ENCODE measurements at regions not wholly inside any gene's neighbourhood (a gene's known extent, or its start where the extent isn't known, plus 50 kb on each side); places are given as distances from the start of the nearest gene placed in this dataset.

DNA sequence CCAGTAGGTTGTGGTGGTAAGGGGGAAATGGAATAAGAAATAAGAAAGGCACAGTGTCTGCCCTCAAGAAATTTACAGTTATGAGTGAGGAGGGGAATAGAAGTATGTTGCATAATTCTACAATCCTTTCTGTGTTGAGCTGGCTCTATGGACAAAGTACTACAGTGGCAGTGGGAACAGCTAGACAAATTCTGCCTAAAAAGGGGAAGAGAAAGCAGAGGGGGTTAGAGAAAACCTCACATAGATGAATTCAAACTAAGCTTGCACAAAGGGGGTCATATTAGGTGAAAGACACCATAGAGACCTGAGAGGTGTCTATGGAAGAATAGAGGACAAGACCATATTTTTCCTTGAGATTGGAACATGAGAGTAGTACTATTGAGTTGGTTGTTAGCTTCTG, 146.9 kb upstream of the VGLL2 start:
- H3K9me3 ChIP-seq = no peaks in the 10 kb centered on the region
- no peaks in the 10 kb centered on the region for H3K4me1 ChIP-seq
- no peaks in the 10 kb centered on the region for H3K27me3 ChIP-seq
- no peaks in the 10 kb centered on the region for H3K36me3 ChIP-seq
- TF ChIP-seq, protein P1, sequence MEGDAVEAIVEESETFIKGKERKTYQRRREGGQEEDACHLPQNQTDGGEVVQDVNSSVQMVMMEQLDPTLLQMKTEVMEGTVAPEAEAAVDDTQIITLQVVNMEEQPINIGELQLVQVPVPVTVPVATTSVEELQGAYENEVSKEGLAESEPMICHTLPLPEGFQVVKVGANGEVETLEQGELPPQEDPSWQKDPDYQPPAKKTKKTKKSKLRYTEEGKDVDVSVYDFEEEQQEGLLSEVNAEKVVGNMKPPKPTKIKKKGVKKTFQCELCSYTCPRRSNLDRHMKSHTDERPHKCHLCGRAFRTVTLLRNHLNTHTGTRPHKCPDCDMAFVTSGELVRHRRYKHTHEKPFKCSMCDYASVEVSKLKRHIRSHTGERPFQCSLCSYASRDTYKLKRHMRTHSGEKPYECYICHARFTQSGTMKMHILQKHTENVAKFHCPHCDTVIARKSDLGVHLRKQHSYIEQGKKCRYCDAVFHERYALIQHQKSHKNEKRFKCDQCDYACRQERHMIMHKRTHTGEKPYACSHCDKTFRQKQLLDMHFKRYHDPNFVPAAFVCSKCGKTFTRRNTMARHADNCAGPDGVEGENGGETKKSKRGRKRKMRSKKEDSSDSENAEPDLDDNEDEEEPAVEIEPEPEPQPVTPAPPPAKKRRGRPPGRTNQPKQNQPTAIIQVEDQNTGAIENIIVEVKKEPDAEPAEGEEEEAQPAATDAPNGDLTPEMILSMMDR (IDR thresholded peaks at IDR 0.05) = no peak
- TF ChIP-seq POLR2A (IDR thresholded peaks at IDR 0.05) = no peak
- H3K4me3 ChIP-seq = no peak overlapping the region
- H3K27ac ChIP-seq = no peak overlapping the region
- DNase-seq = no peak

DNA sequence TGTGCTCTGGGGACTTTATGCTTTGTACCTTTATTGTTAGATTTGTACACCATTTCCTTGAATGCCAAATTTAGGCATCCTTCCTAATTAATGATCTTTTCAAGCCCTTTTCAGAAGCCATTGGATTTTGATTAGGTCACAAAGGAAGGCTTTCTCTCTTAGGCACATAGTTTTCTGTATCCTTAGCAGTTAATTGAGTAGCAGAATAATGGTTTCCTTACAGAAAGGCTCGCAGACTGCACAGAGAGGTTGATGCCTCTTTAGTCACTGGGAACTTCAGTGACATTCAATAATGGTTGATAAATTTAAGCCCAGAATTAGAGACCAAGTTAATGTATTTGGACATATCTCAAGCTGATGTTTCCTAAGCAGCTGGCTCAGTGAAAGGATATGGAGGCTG, 139.1 kb upstream of the VGLL2 start:
- no peaks in the 10 kb centered on the region for H3K27me3 ChIP-seq
- H3K36me3 ChIP-seq = no peaks in the 10 kb centered on the region
- no peaks in the 10 kb centered on the region for H3K9me3 ChIP-seq
- DNase-seq = no peak
- H3K4me1 ChIP-seq = no peaks in the 10 kb centered on the region
- no peak overlapping the region for H3K27ac ChIP-seq
- TF ChIP-seq POLR2A (IDR thresholded peaks at IDR 0.05) = no peak
- TF ChIP-seq, protein P1 (IDR thresholded peaks at IDR 0.05) = no peak
- no peak overlapping the region for H3K4me3 ChIP-seq

DNA sequence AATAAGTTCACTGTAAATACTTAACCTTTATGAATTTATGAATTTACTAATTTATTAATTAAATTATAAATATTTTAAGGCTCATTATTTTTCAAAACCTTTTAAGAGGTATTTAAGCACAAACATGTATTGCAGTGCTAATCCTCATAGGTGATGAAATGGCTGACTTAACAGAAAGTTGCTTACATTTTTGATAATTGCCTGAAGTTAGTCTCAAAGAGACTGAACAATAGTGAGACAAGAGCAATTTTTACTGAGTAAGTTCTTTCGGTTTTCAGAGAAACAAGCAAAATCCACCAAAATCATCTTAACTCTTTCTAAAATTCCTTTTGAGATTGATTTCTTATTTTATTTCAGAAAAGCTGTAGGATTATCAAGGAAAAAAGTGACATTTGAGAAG, 137.3 kb upstream of the VGLL2 start:
- no peaks in the 10 kb centered on the region for H3K27me3 ChIP-seq
- no peaks in the 10 kb centered on the region for H3K4me1 ChIP-seq
- H3K9me3 ChIP-seq = no peaks in the 10 kb centered on the region
- H3K36me3 ChIP-seq = no peaks in the 10 kb centered on the region
- H3K4me3 ChIP-seq = no peak overlapping the region
- DNase-seq = no peak
- TF ChIP-seq POLR2A (IDR thresholded peaks at IDR 0.05) = no peak
- TF ChIP-seq, protein P1 (IDR thresholded peaks at IDR 0.05) = no peak
- no peak overlapping the region for H3K27ac ChIP-seq

DNA sequence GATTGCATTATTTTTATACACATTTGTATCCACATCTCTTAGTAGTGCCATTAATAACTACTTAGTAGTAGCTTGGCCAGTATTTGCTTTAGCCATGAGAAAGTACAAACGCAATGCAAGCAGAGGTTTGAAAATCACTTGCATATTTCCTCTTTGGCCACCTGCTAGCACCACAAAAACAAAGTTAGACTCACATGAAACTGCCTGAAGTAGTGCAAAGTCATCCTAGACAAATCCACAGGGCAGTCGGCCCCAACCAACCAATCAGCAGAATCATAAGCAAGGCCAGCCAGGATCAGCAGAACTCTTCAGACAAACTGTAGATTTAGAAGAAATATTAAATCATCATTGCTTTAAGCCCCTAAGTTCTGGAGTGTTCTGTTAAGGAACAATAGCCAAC, 135.2 kb upstream of the VGLL2 start:
- no peaks in the 10 kb centered on the region for H3K36me3 ChIP-seq
- no peak for DNase-seq
- no peaks in the 10 kb centered on the region for H3K4me1 ChIP-seq
- no peak for TF ChIP-seq POLR2A (IDR thresholded peaks at IDR 0.05)
- TF ChIP-seq, protein P1 (IDR thresholded peaks at IDR 0.05) = no peak
- no peak overlapping the region for H3K4me3 ChIP-seq
- no peak overlapping the region for H3K27ac ChIP-seq
- no peaks in the 10 kb centered on the region for H3K27me3 ChIP-seq
- no peaks in the 10 kb centered on the region for H3K9me3 ChIP-seq

DNA sequence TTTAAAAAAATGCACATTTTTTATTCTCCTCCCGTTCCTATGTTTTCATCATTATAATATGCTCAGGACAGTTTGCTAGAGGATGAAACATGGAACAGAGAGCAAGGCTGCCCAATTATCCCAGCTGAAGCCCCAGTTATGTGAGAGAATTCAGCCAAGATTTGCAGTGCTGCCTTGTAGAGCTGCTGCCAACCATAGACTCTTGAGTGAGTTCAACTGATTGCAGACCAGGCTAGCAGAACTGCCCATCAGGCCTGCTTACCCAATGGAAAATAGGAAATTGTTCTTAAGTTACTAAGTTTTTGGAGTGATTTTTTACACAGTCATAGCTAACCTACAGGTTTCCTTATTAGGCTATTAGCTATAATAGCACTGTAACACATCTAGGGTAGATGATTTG, 128.7 kb upstream of the VGLL2 start:
- Histone ChIP-seq H3K27ac (no peak overlapping the region), H3K9me3 (no peaks in the 10 kb centered on the region), H3K36me3 (no peaks in the 10 kb centered on the region), H3K4me1 (no peaks in the 10 kb centered on the region), H3K27me3 (no peaks in the 10 kb centered on the region), H3K4me3 (no peak overlapping the region)
- no peak for DNase-seq
- TF ChIP-seq, protein P1 (IDR thresholded peaks at IDR 0.05) = no peak
- TF ChIP-seq POLR2A (IDR thresholded peaks at IDR 0.05) = no peak

DNA sequence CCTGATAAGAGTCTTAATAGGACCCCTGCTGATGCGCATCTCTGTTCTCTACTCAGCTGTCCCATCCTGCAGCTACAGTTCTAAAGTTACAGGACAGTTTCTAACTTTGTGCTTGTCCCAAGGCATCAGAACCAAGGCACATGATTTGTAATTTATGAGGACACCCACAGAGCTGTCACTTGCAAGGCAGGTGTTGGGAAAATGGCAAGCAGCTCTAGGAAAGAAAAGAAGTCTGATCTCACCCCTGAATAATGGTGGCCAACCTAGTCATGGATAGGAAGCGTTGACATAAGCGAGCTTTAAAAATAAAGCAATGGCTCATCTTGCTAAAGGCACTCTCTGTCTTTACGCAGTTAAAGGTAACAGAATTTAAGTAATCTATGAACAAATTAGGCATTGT, 127.6 kb upstream of the VGLL2 start:
- no peaks in the 10 kb centered on the region for H3K4me1 ChIP-seq
- TF ChIP-seq, protein P1 (IDR thresholded peaks at IDR 0.05) = no peak
- no peak for TF ChIP-seq POLR2A (IDR thresholded peaks at IDR 0.05)

More for the DNA sequence above, 127.6 kb upstream of the VGLL2 start:
- Histone ChIP-seq H3K9me3 (no peaks in the 10 kb centered on the region), H3K27me3 (no peaks in the 10 kb centered on the region), H3K36me3 (no peaks in the 10 kb centered on the region), H3K27ac (no peak overlapping the region), H3K4me3 (no peak overlapping the region)
- DNase-seq = no peak

Measured in Peyer's patch (tissue), 4 donors.